ENCODE measurements at regions not wholly inside any gene's neighbourhood (a gene's known extent, or its start where the extent isn't known, plus 50 kb on each side); places are given as distances from the start of the nearest gene placed in this dataset.

DNA sequence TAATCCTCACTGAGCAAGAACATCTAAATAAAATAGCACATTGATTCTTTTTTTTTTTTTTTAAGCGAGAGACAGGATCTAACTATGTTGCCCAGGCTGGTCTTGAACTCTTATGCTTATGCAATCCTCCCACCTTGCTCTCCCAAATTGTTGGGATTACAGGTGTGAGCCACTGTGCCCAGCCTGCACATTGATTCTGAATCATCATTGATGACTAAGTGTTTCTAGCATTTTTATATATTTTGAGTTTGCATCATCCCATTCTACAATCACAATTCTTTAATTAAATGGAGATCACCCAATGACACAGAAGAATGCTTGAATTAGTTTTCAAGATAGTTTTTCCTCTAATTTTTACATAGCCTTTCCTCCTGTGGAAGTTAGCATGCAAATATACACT is 354.1 kb downstream of the KLF5 start:
- Mint-ChIP-seq H3K4me1 (ENCODE audit: low read depth) (no peaks in the 10 kb centered on the region), H3K36me3 (ENCODE audit: low read depth) (no peaks in the 10 kb centered on the region), H3K27ac (no peak overlapping the region), H3K27me3 (ENCODE audit: low read depth) (no peaks in the 10 kb centered on the region), H3K9me3 (ENCODE audit: insufficient read depth) (peaks cover 5% of the 10 kb centered on the region), H3K4me3 (no peak overlapping the region)
- no peak for DNase-seq
- ATAC-seq: no peak
- CTCF ChIA-PET: no interaction called here
- POLR2A ChIA-PET: no interaction called here

DNA sequence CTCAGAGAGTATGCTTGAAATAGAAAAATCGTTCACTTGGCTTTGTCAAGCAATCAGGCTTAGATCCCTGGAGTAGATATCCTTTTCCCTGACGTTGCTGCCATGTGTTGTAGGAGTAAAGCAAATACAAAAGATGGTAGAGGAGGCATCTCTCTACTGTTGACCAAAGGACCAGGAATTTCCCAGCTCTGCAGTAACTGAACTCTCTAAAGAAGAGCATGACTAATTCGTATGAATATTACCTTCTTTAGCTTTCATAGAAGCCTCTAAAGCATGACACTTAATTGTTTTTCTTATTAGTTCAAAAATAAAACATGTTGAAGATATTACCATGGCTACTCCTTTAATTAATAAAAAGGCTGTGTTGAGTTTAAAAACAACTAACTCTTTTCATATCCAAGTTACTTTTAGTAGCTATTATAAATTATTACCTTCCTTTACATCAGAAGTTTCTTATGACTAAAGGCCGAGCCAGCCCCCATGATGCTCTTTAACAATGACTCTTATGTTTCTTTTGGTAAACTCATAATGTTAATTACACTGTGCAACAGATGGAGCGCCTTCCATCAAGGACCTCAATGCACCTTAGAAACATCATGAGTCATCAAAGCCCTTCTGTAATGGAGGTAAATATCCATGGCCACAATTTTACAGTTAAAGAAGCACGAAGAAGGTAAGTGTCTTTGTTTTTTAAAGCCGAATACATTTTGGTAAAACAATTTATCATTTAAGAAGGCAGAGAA is 352.4 kb downstream of the KLF5 start:
- no peak for DNase-seq
- Mint-ChIP-seq H3K27ac (no peak overlapping the region), H3K36me3 (ENCODE audit: low read depth) (no peaks in the 10 kb centered on the region), H3K4me3 (no peak overlapping the region), H3K4me1 (ENCODE audit: low read depth) (no peaks in the 10 kb centered on the region), H3K27me3 (ENCODE audit: low read depth) (no peaks in the 10 kb centered on the region), H3K9me3 (ENCODE audit: insufficient read depth) (peaks cover 5% of the 10 kb centered on the region)
- ATAC-seq: no peak
- ChIA-PET CTCF (no interaction called here), POLR2A (no interaction called here)

DNA sequence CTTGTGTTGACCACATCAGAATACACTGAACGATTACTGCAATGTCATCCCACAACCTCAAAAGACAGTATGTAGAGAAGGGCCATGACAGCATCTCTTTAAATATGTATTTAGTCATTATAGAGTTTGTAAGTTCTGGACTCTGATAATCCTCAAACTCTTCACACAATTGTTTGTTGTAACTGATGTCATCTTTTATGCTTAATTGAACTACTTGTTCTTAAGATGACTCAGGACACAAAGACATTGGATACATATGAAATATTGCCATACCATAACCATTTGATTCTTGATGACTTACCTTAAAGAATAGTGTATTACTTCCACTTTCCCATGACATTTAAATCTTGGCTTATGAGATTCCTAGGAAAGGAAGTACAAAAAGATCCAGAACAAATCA is 347.6 kb downstream of the KLF5 start:
- H3K27ac Mint-ChIP-seq: no peak overlapping the region
- H3K36me3 Mint-ChIP-seq (ENCODE audit: low read depth): no peaks in the 10 kb centered on the region
- ATAC-seq: no peak
- peaks cover 5% of the 10 kb centered on the region for H3K9me3 Mint-ChIP-seq (ENCODE audit: insufficient read depth)
- ChIA-PET CTCF (no interaction called here), POLR2A (no interaction called here)
- H3K4me3 Mint-ChIP-seq: no peak overlapping the region
- no peaks in the 10 kb centered on the region for H3K4me1 Mint-ChIP-seq (ENCODE audit: low read depth)
- no peak for DNase-seq
- H3K27me3 Mint-ChIP-seq (ENCODE audit: low read depth): no peaks in the 10 kb centered on the region

DNA sequence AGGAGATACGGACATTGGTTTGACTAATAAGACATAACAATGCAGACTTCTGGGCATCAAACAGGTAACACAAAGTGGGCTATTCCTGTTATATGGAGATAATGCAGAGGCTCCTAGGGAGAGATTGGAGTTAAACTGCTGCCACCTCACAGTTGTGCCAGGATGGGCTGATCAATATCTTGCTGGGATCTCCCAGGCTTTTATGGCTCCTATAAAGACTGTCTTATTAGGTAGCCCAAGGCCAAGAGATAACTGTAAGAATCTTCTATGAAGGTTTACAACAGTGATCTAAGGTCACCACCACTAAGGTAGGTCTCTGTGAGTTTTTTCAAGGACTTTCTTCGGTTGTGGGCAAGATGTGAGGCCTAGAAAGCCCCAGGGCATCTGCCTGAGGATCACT is 345.8 kb downstream of the KLF5 start:
- H3K4me3 Mint-ChIP-seq: no peak overlapping the region
- POLR2A ChIA-PET: no interaction called here
- no peak overlapping the region for H3K27ac Mint-ChIP-seq
- no peaks in the 10 kb centered on the region for H3K4me1 Mint-ChIP-seq (ENCODE audit: low read depth)
- ATAC-seq: no peak
- DNase-seq: no peak
- no peaks in the 10 kb centered on the region for H3K36me3 Mint-ChIP-seq (ENCODE audit: low read depth)
- no peaks in the 10 kb centered on the region for H3K27me3 Mint-ChIP-seq (ENCODE audit: low read depth)
- CTCF ChIA-PET: no interaction called here
- peaks cover 5% of the 10 kb centered on the region for H3K9me3 Mint-ChIP-seq (ENCODE audit: insufficient read depth)

DNA sequence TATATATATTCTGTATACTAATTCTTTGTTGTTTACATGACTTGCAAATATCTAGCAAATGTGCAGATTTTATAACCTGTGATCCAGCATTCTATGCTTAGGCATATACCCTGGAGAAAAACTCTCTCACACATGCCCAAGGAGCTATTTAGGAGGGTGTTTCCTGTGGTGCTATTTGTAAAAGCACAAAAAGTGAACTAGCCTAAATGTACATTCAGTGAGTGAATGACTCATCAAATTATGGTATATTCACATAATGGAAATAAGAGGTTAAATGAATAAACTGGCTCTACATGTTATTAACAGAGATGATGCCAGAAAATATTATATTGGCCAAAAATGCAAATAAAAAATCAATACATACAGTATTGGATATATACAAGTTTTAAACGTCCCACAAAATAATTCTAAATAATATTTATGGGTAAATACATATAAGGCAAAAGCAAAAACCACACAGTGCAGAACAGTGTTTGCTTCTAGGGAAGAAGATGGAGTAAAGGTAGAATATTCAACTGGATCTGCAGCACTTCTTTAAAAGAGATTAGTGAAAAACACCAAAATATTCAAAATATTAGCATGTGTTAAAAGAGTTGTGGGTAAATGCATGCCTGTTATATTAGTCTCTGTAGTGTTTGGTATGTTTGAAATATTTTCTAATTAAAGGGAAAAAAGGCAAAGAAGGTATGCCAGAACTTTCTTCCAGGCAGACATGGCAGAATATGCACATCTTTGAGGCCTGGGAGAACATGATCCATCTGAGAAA is 344.7 kb downstream of the KLF5 start:
- ChIA-PET CTCF (no interaction called here), POLR2A (interaction anchor here (0.5 kb wide), 1 partner anchor 196 kb away, joined by 3 read pairs; no protein-coding TSS in a partner anchor)
- ATAC-seq (no peak), DNase-seq (no peak)
- no peaks in the 10 kb centered on the region for H3K4me1 Mint-ChIP-seq (ENCODE audit: low read depth)
- no peak overlapping the region for H3K4me3 Mint-ChIP-seq
- peaks cover 4% of the 10 kb centered on the region for H3K9me3 Mint-ChIP-seq (ENCODE audit: insufficient read depth)
- H3K27me3 Mint-ChIP-seq (ENCODE audit: low read depth): peaks cover 4% of the 10 kb centered on the region
- no peak overlapping the region for H3K27ac Mint-ChIP-seq
- no peaks in the 10 kb centered on the region for H3K36me3 Mint-ChIP-seq (ENCODE audit: low read depth)

DNA sequence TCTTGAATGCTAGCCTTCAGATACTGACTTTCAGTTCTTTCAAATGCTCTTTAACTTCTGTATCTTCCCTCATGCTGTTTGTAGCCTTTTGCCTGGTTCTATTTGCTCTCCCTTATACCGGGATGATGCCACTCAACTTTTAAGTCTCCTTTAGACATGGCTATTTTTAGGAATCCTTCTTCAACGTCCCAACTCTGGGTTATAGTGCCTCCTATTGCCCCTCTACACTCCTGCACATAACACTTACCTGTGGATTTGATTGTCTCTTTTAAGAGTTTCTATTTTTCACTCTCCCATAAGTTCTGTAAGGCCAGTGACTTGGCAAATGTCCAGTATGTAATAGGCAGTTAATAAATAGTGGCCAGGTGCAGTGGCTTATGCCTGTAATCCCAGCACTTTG is 343.0 kb downstream of the KLF5 start:
- CTCF ChIA-PET: no interaction called here
- Mint-ChIP-seq H3K4me3 (no peak overlapping the region), H3K27me3 (ENCODE audit: low read depth) (peaks cover 4% of the 10 kb centered on the region)

DNA sequence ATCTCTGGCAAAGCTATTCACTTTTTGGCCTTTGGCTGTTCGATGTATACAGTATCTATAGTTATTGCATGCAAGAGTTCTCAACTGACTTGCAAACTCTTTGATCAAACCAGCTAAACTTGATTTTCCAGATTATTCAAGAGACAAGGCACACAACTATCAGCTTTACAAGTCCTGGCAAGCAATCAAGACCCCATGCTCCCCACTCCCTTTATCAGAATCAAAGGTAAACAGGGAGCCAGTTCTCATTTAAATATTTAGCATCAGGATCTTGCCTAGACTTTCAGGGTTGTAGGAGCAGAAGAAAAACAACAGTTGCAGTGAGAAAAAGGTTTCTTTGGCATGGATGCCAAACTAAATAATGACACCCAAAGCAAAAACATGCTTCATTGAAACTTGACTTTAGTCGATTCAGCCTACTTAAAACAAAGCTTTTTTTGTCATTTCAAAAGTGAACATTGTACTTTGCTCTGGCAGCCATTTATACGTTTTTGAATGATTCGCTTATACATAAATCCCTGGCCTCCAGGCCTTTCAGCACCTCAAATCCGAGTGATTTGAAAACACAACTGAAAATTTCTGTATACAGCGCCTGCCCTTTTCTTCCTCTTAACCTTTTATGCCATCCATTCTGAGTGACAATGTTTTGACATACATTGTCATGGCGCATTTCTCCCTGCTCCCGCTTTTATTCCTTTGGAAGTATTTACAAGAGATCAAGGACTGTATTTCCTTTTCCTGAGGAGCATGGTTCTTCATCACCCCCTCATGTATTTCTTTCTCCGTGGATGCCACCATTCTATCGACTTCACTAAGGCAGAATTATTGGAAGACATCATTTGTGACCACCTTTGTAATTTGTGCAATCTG is 340.8 kb downstream of the KLF5 start:
- ATAC-seq (no peak), DNase-seq (no peak)
- no peaks in the 10 kb centered on the region for H3K36me3 Mint-ChIP-seq (ENCODE audit: low read depth)
- H3K27me3 Mint-ChIP-seq (ENCODE audit: low read depth): peaks cover 9% of the 10 kb centered on the region
- POLR2A ChIA-PET: no interaction called here
- no peaks in the 10 kb centered on the region for H3K4me1 Mint-ChIP-seq (ENCODE audit: low read depth)
- H3K27ac Mint-ChIP-seq: no peak overlapping the region
- no peaks in the 10 kb centered on the region for H3K9me3 Mint-ChIP-seq (ENCODE audit: insufficient read depth)
- CTCF ChIA-PET: no interaction called here
- H3K4me3 Mint-ChIP-seq: no peak overlapping the region

More for the DNA sequence above, 343.0 kb downstream of the KLF5 start:
- DNase-seq (no peak), ATAC-seq (no peak)
- Mint-ChIP-seq H3K4me1 (ENCODE audit: low read depth) (no peaks in the 10 kb centered on the region), H3K9me3 (ENCODE audit: insufficient read depth) (no peaks in the 10 kb centered on the region), H3K27ac (no peak overlapping the region), H3K36me3 (ENCODE audit: low read depth) (no peaks in the 10 kb centered on the region)
- POLR2A ChIA-PET: no interaction called here

DNA sequence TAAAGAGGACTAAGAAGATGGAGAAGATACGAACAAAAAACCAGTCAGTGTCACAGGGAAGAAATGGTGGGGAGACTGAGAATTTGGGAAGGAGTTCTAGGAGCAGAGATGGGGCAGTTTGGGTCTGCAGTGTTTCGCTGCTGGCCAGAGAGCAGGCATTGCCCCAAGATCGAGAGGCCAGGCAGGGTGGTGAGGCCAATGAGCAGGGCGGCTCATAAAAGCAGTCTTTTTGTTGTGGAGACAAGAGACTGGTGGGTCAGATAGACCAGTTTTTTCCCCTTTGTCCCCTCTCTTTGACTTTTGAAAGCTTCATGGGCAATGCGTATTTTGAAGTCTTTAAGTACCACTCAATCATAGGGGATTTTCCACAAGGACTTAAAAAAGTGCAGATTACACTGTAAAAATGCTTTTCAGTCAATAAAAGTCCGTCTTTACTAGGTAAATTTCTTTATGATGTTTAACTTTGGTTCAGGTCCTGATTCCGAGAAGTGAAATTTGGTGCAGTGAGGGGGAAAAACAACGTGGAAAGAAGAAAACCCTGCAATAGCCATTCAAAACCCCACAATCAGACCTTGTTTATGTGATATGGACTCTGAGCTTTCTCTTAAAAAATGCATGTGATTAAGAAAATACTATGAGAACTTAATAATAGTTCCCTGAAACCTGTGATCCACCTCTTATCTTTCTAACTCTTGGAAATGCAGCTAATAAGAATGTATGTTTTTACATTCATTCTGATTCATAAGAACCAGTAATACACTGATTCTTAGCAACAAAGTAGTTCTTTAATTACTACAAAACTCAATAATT is 338.9 kb downstream of the KLF5 start:
- Mint-ChIP-seq H3K27me3 (ENCODE audit: low read depth) (peaks cover 12% of the 10 kb centered on the region), H3K36me3 (ENCODE audit: low read depth) (no peaks in the 10 kb centered on the region), H3K4me1 (ENCODE audit: low read depth) (no peaks in the 10 kb centered on the region), H3K27ac (no peak overlapping the region), H3K9me3 (ENCODE audit: insufficient read depth) (no peaks in the 10 kb centered on the region), H3K4me3 (no peak overlapping the region)
- CTCF ChIA-PET: no interaction called here
- POLR2A ChIA-PET: no interaction called here
- no peak for ATAC-seq
- DNase-seq: no peak

DNA sequence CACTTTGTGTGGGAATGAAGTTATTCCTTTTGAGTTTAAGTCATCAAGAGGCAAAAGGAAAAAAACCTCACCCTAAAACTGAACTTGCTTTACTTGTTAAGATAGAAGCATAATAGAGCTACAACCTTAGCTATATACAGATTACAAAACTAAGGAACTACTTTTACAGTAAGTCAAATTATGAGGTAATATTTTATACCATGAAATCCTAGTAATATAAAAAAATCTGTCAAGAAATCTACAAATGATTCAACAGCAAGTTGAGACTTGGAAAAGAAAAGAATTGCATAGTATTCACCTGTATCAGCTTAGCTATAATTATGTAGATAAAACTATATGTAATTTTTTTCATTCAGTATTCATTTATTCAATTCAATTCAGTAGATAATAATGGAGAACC is 335.3 kb downstream of the KLF5 start:
- Mint-ChIP-seq H3K27me3 (ENCODE audit: low read depth) (peaks cover 19% of the 10 kb centered on the region), H3K36me3 (ENCODE audit: low read depth) (no peaks in the 10 kb centered on the region), H3K4me1 (ENCODE audit: low read depth) (no peaks in the 10 kb centered on the region), H3K27ac (no peak overlapping the region), H3K4me3 (no peak overlapping the region), H3K9me3 (ENCODE audit: insufficient read depth) (no peaks in the 10 kb centered on the region)
- no peak for ATAC-seq
- DNase-seq: no peak
- CTCF ChIA-PET: no interaction called here
- POLR2A ChIA-PET: no interaction called here

DNA sequence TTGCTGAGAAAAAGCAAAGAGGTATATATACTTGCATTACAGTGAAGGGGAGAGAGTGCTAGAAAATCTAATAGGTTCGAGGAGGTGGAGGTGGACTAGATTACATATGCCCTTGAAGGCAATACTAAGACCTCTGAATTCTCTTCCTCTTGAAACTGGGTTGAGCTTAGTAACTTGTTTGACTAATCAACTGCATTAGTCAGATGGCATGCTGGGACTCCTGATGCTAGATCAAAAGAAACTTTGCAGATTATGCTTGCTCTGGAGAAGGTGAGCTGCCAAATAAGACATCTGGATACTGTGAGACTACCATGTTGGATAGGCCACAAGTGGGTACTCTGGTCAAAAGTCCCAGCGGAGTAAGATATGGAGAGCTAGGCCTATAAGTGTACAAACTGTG is 331.3 kb downstream of the KLF5 start:
- Mint-ChIP-seq H3K36me3 (ENCODE audit: low read depth) (no peaks in the 10 kb centered on the region), H3K4me1 (ENCODE audit: low read depth) (no peaks in the 10 kb centered on the region), H3K4me3 (no peak overlapping the region), H3K9me3 (ENCODE audit: insufficient read depth) (no peaks in the 10 kb centered on the region), H3K27ac (no peak overlapping the region), H3K27me3 (ENCODE audit: low read depth) (peaks cover 10% of the 10 kb centered on the region)
- ATAC-seq (no peak), DNase-seq (no peak)
- ChIA-PET CTCF (no interaction called here), POLR2A (no interaction called here)

DNA sequence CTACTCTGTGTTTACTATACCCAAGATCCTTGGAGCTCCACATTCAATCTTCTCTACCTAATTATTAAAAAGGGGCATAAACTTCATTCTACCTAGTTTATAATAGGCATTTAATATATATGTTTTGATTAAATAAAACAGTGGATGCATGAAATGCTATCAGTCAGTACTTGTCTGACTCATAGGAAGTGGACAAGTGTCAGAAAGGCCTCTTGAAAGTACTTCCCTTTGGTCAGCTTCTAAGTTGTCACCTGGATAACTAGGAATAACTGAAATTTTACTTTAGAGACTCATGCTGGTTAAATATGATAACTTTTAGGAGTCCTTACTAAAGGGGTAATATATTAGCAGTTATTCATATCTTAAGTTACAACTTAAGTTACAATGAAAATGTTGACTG is 329.8 kb downstream of the KLF5 start:
- no peak for ATAC-seq
- POLR2A ChIA-PET: no interaction called here
- CTCF ChIA-PET: no interaction called here
- no peak for DNase-seq
- H3K4me3 Mint-ChIP-seq: no peak overlapping the region
- H3K36me3 Mint-ChIP-seq (ENCODE audit: low read depth): no peaks in the 10 kb centered on the region
- peaks cover 7% of the 10 kb centered on the region for H3K27me3 Mint-ChIP-seq (ENCODE audit: low read depth)
- H3K4me1 Mint-ChIP-seq (ENCODE audit: low read depth): no peaks in the 10 kb centered on the region
- H3K9me3 Mint-ChIP-seq (ENCODE audit: insufficient read depth): no peaks in the 10 kb centered on the region
- H3K27ac Mint-ChIP-seq: no peak overlapping the region

DNA sequence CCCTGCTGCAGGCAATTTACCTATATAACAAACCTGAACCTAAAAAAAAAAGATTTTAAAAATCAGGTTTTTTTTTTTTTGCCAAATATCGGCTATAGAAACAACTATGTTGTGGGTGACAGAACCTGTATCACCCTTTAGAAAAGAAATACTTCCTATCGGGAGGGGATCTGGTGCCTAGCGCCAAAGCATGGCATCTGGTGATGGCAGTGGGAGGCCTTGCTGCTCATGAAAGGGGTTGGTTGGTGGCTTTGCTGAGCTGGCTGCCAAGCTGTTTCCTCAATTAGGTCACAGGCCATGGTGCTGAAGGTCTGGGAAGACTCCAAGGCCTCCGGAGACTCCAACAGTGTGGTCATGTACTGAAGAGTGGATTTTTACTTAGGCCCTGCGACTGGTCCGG is 328.5 kb downstream of the KLF5 start:
- no peaks in the 10 kb centered on the region for H3K9me3 Mint-ChIP-seq (ENCODE audit: insufficient read depth)
- no peaks in the 10 kb centered on the region for H3K36me3 Mint-ChIP-seq (ENCODE audit: low read depth)
- peaks cover 7% of the 10 kb centered on the region for H3K27me3 Mint-ChIP-seq (ENCODE audit: low read depth)
- ATAC-seq (no peak), DNase-seq (no peak)
- no peaks in the 10 kb centered on the region for H3K4me1 Mint-ChIP-seq (ENCODE audit: low read depth)
- H3K4me3 Mint-ChIP-seq: no peak overlapping the region
- ChIA-PET CTCF (no interaction called here), POLR2A (no interaction called here)
- no peak overlapping the region for H3K27ac Mint-ChIP-seq
